ENCODE measurements at regions not wholly inside any gene's neighbourhood (a gene's known extent, or its start where the extent isn't known, plus 50 kb on each side); places are given as distances from the start of the nearest gene placed in this dataset.

DNA sequence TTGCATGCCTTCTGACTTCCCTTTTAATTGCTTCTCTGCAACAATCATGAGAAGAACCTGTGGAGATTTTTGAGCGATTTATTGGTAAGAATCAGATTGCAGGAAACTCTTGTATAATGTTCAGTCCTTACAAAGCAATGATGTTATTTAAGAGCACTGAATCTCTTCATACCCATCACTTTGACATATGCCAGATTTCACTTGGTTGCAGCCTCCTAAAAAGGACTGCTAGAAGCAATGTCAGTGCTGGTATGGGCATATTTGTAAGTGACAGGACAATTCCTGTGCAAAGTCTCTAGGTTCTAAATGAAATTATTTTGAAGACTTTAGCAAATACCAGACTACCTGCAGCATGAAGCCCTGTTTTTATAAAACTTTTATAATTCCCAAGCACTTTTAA, 2272.7 kb upstream of the WWC1 start:
- TF ChIP-seq CTCF (IDR thresholded peaks at IDR 0.05; ENCODE audit: poor library complexity, severe bottlenecking), result no peak
- no peak for TF ChIP-seq POLR2AphosphoS5 (IDR thresholded peaks at IDR 0.05)
